Hepatocyte (in vitro differentiated cells): ENCODE measurements at regions not wholly inside any gene's neighbourhood (a gene's known extent, or its start where the extent isn't known, plus 50 kb on each side); places are given as distances from the start of the nearest gene placed in this dataset.

ENCODE experiments used
- DNase-seq: peaks from one replicate; pipeline ENCODE4 v3.0.0-alpha.2; 2016; ENCODE audit warnings: low spot score
- H2AFZ ChIP-seq: fragments of 200-600 bp; sonication (generic); 2 replicates; pipeline ENCODE4 v1.6.0; 2016; ENCODE audit warnings: antibody characterized with exemption, mild to moderate bottlenecking
- H3K27ac ChIP-seq: fragments of 200-600 bp; sonication (generic); 2 replicates; pipeline ENCODE4 v1.5.1; 2016; ENCODE audit warnings: mild to moderate bottlenecking
- H3K27me3 ChIP-seq: fragments of 200-600 bp; sonication (generic); 2 replicates; pipeline ENCODE4 v1.6.1; 2016
- H3K36me3 ChIP-seq: fragments of 200-600 bp; sonication (generic); replicated peaks from 2 replicates; pipeline ENCODE4 v1.5.1; 2016; ENCODE audit warnings: low read depth; ENCODE audit not compliant: insufficient read depth
- H3K4me1 ChIP-seq: fragments of 200-600 bp; sonication (generic); 2 replicates; pipeline ENCODE4 v1.5.1; 2016; ENCODE audit warnings: mild to moderate bottlenecking, moderate library complexity; ENCODE audit not compliant: insufficient read depth
- H3K4me2 ChIP-seq: fragments of 200-600 bp; sonication (generic); 2 replicates; pipeline ENCODE4 v1.6.0; 2016
- H3K4me3 ChIP-seq: fragments of 200-600 bp; sonication (generic); 2 replicates; pipeline ENCODE4 v1.5.1; 2016; ENCODE audit warnings: mild to moderate bottlenecking
- H3K79me2 ChIP-seq: fragments of 200-600 bp; sonication (generic); 2 replicates; pipeline ENCODE4 v1.6.0; 2017; ENCODE audit warnings: mild to moderate bottlenecking
- H3K9me2 ChIP-seq: fragments of 200-600 bp; sonication (generic); replicated peaks from 2 replicates; pipeline ENCODE4 v1.6.0; 2017; ENCODE audit warnings: mild to moderate bottlenecking; ENCODE audit not compliant: insufficient read depth
- H3K9me3 ChIP-seq: fragments of 200-600 bp; sonication (generic); 2 replicates; pipeline ENCODE4 v1.5.1; 2016; ENCODE audit warnings: low read depth, mild to moderate bottlenecking
- H4K20me1 ChIP-seq: fragments of 200-600 bp; sonication (generic); 2 replicates; pipeline ENCODE4 v1.6.0; 2016; ENCODE audit warnings: mild to moderate bottlenecking; ENCODE audit not compliant: insufficient read depth, poor library complexity, severe bottlenecking
- EZH2 ChIP-seq: fragments of 200-600 bp; sonication (generic); IDR thresholded peaks from 2 replicates; pipeline ENCODE4 v1.6.1; 2016; ENCODE audit warnings: antibody characterized with exemption, mild to moderate bottlenecking, borderline replicate concordance
- EZH2phosphoT487 ChIP-seq: fragments of 200-600 bp; sonication (generic); IDR thresholded peaks from one replicate; pipeline ENCODE4 v1.6.1; 2018; ENCODE audit warnings: antibody characterized with exemption, mild to moderate bottlenecking, low read depth, moderate library complexity; ENCODE audit not compliant: unreplicated experiment, severe bottlenecking
- WGBS: methylation state at CpG from one replicate; pipeline ENCODE4 v1.1.6; 2016; ENCODE audit warnings: low lambda C conversion rate; ENCODE audit errors: missing lambda C conversion rate; 5-methylcytosine and 5-hydroxymethylcytosine counted together
- TF ChIP-seq, protein P1 (sequence below): fragments of 200-600 bp; sonication (generic); IDR thresholded peaks from 2 replicates; pipeline ENCODE4 v1.5.1; 2016; ENCODE audit warnings: antibody characterized with exemption, mild to moderate bottlenecking; ENCODE audit not compliant: poor library complexity

DNA sequence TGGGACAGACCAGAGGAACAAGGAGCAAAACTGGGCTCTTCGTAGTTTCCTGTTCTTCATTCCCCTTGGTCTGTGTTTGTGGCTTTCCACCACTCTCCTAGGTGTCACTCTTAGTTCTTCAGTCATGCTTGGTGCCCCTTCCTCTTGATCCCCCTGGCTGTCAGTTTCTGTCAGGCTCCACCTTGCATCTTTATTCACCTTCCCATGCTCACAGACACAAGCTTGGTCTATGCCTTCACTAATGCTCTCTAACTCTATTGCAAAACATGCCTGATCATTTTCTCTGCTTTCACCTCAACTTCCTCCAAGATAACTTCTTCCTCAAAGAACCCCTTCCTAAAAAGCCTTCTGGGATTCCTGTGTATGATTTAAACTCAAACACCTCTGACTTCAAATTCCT is 122.9 kb downstream of the GLUL start:
- H3K4me2 ChIP-seq = no peak overlapping the region
- no peaks in the 10 kb centered on the region for H3K4me1 ChIP-seq
- H3K9me2 ChIP-seq = no peaks in the 10 kb centered on the region
- H3K9me3 ChIP-seq = no peaks in the 10 kb centered on the region
- no peaks in the 10 kb centered on the region for H3K27me3 ChIP-seq
- WGBS = 100% methylated on average over 1 of the region's 1 CpG
- no peaks in the 10 kb centered on the region for H4K20me1 ChIP-seq
- H3K27ac ChIP-seq = no peak overlapping the region
- no peak overlapping the region for H3K4me3 ChIP-seq
- H3K36me3 ChIP-seq = no peaks in the 10 kb centered on the region
- no peaks in the 10 kb centered on the region for H3K79me2 ChIP-seq
- no peak overlapping the region for H2AFZ ChIP-seq
- DNase-seq = no peak
- TF ChIP-seq EZH2 (no peak), EZH2phosphoT487 (no peak)
- TF ChIP-seq, protein P1, sequence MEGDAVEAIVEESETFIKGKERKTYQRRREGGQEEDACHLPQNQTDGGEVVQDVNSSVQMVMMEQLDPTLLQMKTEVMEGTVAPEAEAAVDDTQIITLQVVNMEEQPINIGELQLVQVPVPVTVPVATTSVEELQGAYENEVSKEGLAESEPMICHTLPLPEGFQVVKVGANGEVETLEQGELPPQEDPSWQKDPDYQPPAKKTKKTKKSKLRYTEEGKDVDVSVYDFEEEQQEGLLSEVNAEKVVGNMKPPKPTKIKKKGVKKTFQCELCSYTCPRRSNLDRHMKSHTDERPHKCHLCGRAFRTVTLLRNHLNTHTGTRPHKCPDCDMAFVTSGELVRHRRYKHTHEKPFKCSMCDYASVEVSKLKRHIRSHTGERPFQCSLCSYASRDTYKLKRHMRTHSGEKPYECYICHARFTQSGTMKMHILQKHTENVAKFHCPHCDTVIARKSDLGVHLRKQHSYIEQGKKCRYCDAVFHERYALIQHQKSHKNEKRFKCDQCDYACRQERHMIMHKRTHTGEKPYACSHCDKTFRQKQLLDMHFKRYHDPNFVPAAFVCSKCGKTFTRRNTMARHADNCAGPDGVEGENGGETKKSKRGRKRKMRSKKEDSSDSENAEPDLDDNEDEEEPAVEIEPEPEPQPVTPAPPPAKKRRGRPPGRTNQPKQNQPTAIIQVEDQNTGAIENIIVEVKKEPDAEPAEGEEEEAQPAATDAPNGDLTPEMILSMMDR = no peak

DNA sequence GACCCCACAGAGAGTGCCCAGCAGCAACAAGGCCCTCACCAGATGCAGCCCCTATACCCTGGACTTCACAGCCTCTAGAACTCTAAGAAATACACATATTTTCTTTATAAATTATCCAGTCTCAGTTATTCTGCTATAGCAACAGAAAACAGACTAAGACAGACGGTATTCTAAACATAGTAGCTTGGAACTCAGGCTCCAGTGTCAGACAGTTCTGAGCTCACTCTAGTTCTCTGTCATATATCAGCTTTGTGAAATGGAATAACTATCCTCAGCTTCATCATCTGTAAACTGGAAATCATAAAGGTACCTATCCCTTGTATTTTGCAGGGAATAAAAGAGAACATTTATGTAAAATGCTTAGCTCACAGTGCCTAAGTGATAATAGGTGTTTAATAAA is 127.4 kb downstream of the GLUL start:
- H3K27ac ChIP-seq = no peak overlapping the region
- H3K4me3 ChIP-seq = no peak overlapping the region
- H3K4me1 ChIP-seq = no peaks in the 10 kb centered on the region
- H3K27me3 ChIP-seq = no peaks in the 10 kb centered on the region
- H3K36me3 ChIP-seq = no peaks in the 10 kb centered on the region
- no peak overlapping the region for H3K4me2 ChIP-seq
- TF ChIP-seq, protein P1 = no peak
- TF ChIP-seq EZH2phosphoT487 = no peak
- WGBS = 90% methylated on average over 1 of the region's 1 CpG
- H3K9me3 ChIP-seq = no peaks in the 10 kb centered on the region
- no peaks in the 10 kb centered on the region for H3K79me2 ChIP-seq
- DNase-seq = no peak
- no peak overlapping the region for H2AFZ ChIP-seq
- H3K9me2 ChIP-seq = no peaks in the 10 kb centered on the region
- H4K20me1 ChIP-seq = no peaks in the 10 kb centered on the region

DNA sequence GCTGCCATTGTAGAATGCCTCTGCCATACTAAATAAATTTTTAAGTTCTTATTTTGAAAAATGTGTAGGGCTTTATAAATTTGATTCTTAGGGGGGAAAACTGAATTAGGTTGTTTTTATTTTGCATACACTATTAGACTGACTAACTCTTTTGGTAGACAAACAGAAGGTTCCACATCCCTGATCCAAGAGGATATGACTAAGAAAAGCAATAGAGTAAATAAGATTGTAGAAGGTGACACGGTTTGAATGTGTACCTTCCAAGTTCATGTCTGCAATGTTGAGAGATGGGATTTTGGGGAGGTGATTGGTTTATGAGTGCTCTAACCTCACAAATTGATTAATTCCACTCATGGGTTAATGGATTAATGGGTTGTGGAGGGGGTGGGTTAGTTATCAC is 127.9 kb downstream of the GLUL start:
- Histone ChIP-seq H3K4me3 (no peak overlapping the region), H3K4me2 (no peak overlapping the region), H3K79me2 (no peaks in the 10 kb centered on the region), H2AFZ (no peak overlapping the region), H3K9me2 (no peaks in the 10 kb centered on the region), H3K9me3 (no peaks in the 10 kb centered on the region), H4K20me1 (no peaks in the 10 kb centered on the region), H3K4me1 (no peaks in the 10 kb centered on the region), H3K27me3 (no peaks in the 10 kb centered on the region), H3K36me3 (no peaks in the 10 kb centered on the region), H3K27ac (no peak overlapping the region)
- no peak for DNase-seq
- TF ChIP-seq, protein P1 = no peak
- WGBS = 50% methylated on average over 1 of the region's 1 CpG

DNA sequence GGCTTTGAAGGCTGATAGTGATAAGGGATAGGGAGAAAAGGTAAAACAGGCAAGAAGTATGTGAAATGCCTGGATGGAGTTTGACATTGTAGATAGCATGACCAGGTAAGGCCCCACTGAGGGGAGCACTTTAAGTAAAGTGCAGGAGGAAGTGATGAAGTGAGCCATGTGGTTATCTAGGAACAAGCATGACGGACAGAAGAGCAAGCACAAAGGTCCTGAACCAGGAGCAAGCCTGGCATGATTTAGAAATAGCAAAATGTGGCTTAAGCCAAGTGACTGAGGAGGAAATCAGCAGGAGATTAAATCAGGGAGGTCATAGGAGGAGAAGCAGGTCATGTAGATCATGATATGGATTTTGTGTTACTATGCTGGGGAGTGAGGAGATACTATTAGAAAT is 129.2 kb downstream of the GLUL start:
- TF ChIP-seq, protein P1 = no peak
- no peak for TF ChIP-seq EZH2
- no peak for TF ChIP-seq EZH2phosphoT487
- 85% methylated on average over 1 of the region's 1 CpG for WGBS
- Histone ChIP-seq H2AFZ (no peak overlapping the region), H3K27ac (no peak overlapping the region), H3K4me1 (no peaks in the 10 kb centered on the region), H3K27me3 (no peaks in the 10 kb centered on the region), H3K9me2 (no peaks in the 10 kb centered on the region), H3K36me3 (no peaks in the 10 kb centered on the region), H3K4me2 (no peak overlapping the region), H3K79me2 (no peaks in the 10 kb centered on the region), H3K4me3 (no peak overlapping the region), H4K20me1 (no peaks in the 10 kb centered on the region), H3K9me3 (no peaks in the 10 kb centered on the region)
- no peak for DNase-seq
